HL-60 (cell line): ENCODE measurements at regions not wholly inside any gene's neighbourhood (a gene's known extent, or its start where the extent isn't known, plus 50 kb on each side); places are given as distances from the start of the nearest gene placed in this dataset.

Source experiments
- DNase-seq, 2 experiments: peaks; one replicate each; pipeline ENCODE4 v3.0.0-alpha.2; 2010 to 2020; ENCODE audit warnings: low read depth in 1 of 2, low spot score in 1 of 2
- H3K27ac ChIP-seq: fragments of 250-450 bp; sonication (Bioruptor Pico); replicated peaks from 2 replicates; pipeline ENCODE4 v1.5.1; 2020; ENCODE audit warnings: mild to moderate bottlenecking, moderate library complexity
- H3K27me3 ChIP-seq: fragments of 250-450 bp; sonication (Bioruptor Pico); 2 replicates; pipeline ENCODE4 v1.5.1; 2021; ENCODE audit warnings: mild to moderate bottlenecking, moderate library complexity; ENCODE audit not compliant: insufficient read depth, poor library complexity, severe bottlenecking
- H3K4me3 ChIP-seq: replicated peaks from 2 replicates; pipeline ENCODE4 v1.5.1; 2011; ENCODE audit warnings: mild to moderate bottlenecking, control low read depth, low read length; ENCODE audit not compliant: insufficient read depth
- GABPA ChIP-seq: IDR thresholded peaks from 2 replicates; pipeline ENCODE4 v1.6.1; 2012; ENCODE audit warnings: low read depth
- POLR2AphosphoS5 ChIP-seq: IDR thresholded peaks from 2 replicates; pipeline ENCODE4 v1.6.1; 2012; ENCODE audit warnings: low read depth
- REST ChIP-seq: IDR thresholded peaks from 2 replicates; pipeline ENCODE4 v1.6.1; 2012; ENCODE audit warnings: low read depth; ENCODE audit not compliant: insufficient replicate concordance
- SPI1 ChIP-seq: IDR thresholded peaks from 2 replicates; pipeline ENCODE4 v1.6.1; 2012; ENCODE audit warnings: low read depth, mild to moderate bottlenecking, borderline replicate concordance
- TF ChIP-seq, protein P1 (sequence below): IDR thresholded peaks from one replicate; pipeline ENCODE4 v1.5.1; 2011; ENCODE audit warnings: low read length, control low read depth, inconsistent platforms; ENCODE audit not compliant: insufficient read depth

GRCh38 chr4:63583561-63583960 lies 825.7 kb downstream of the TECRL start:
- H3K27me3 ChIP-seq = no peaks in the 10 kb centered on the region
- H3K27ac ChIP-seq = no peak overlapping the region
- H3K4me3 ChIP-seq = no peak overlapping the region
- DNase-seq = no peak
- TF ChIP-seq SPI1 (no peak), POLR2AphosphoS5 (no peak)
- TF ChIP-seq, protein P1, sequence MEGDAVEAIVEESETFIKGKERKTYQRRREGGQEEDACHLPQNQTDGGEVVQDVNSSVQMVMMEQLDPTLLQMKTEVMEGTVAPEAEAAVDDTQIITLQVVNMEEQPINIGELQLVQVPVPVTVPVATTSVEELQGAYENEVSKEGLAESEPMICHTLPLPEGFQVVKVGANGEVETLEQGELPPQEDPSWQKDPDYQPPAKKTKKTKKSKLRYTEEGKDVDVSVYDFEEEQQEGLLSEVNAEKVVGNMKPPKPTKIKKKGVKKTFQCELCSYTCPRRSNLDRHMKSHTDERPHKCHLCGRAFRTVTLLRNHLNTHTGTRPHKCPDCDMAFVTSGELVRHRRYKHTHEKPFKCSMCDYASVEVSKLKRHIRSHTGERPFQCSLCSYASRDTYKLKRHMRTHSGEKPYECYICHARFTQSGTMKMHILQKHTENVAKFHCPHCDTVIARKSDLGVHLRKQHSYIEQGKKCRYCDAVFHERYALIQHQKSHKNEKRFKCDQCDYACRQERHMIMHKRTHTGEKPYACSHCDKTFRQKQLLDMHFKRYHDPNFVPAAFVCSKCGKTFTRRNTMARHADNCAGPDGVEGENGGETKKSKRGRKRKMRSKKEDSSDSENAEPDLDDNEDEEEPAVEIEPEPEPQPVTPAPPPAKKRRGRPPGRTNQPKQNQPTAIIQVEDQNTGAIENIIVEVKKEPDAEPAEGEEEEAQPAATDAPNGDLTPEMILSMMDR = no peak

GRCh38 chr4:63583007-63583406 lies 826.2 kb downstream of the TECRL start:
- no peaks in the 10 kb centered on the region for H3K27me3 ChIP-seq
- no peak overlapping the region for H3K4me3 ChIP-seq
- no peak for TF ChIP-seq SPI1
- DNase-seq = no peak
- H3K27ac ChIP-seq = no peak overlapping the region

GRCh38 chr4:63580796-63581475 lies 828.3 kb downstream of the TECRL start:
- TF ChIP-seq POLR2AphosphoS5 = no peak
- TF ChIP-seq, protein P1 = no peak
- TF ChIP-seq REST = no peak
- TF ChIP-seq SPI1 = no peak
- no peak for TF ChIP-seq GABPA
- Histone ChIP-seq H3K4me3 (no peak overlapping the region), H3K27ac (no peak overlapping the region), H3K27me3 (no peaks in the 10 kb centered on the region)
- no peak for DNase-seq

GRCh38 chr4:63578383-63578782 lies 830.9 kb downstream of the TECRL start:
- no peak for DNase-seq
- no peak overlapping the region for H3K4me3 ChIP-seq
- no peak overlapping the region for H3K27ac ChIP-seq
- H3K27me3 ChIP-seq = no peaks in the 10 kb centered on the region
- TF ChIP-seq, protein P1 = no peak
- no peak for TF ChIP-seq POLR2AphosphoS5
- no peak for TF ChIP-seq GABPA
- no peak for TF ChIP-seq SPI1
- no peak for TF ChIP-seq REST
